HepG2 (cell line): ENCODE measurements at regions not wholly inside any gene's neighbourhood (a gene's known extent, or its start where the extent isn't known, plus 50 kb on each side); places are given as distances from the start of the nearest gene placed in this dataset.

Experiments
- ATAC-seq: fragments of 200-7000 bp; cut with Tn5 transposase; 3 replicates; pipeline ENCODE4 v1.9.1; 2020; ENCODE audit warnings: mild to moderate bottlenecking, moderate library complexity
- BruUV-seq: library from RNA; stranded (reverse); fragments of 400-500 nt; replicated peaks from 2 replicates; lab custom pipeline; 2021; lab: Mats Ljungman, UMichigan
- CTCF ChIA-PET: fragments of 300-600 bp; formaldehyde crosslinking; extraction: SDS; loops from one replicate; lab custom pipeline; 2021; ENCODE audit warnings: low total read pairs, inconsistent platforms, low intra/inter-chr PET ratio; lab: Yijun Ruan, JAX
- POLR2A ChIA-PET: fragments of 350-600 bp; sonication (Branson Sonifier 250); formaldehyde crosslinking; loops from one replicate; lab custom pipeline; 2020; ENCODE audit warnings: antibody characterized with exemption, inconsistent platforms; lab: Yijun Ruan, JAX
- DNase-seq: peaks from one replicate; pipeline ENCODE4 v3.0.0-alpha.2; 2015; ENCODE audit warnings: low spot score
- FAIRE-seq: peaks from 3 replicates; lab custom pipeline; 2011; peaks lifted over from hg19 to GRCh38; lab: Jason Lieb, UNC
- H2AFZ ChIP-seq: one replicate; pipeline ENCODE4 v1.6.1; 2011; ENCODE audit warnings: low read length, inconsistent platforms
- H3K27ac ChIP-seq: fragments of 300-600 bp; 3 replicates; pipeline ENCODE4 v1.8.0; 2011; ENCODE audit warnings: mixed run types, mild to moderate bottlenecking, mixed read lengths, low read length, inconsistent platforms; ENCODE audit not compliant: insufficient read depth; ENCODE audit errors: extremely low read length
- H3K27me3 ChIP-seq, 2 experiments: fragments of 200-600 bp in 1 of 2; 2 replicates in 1 of 2; 3 replicates in 1 of 2; pipeline versions ENCODE4 v1.6.0 to v1.8.0; 2011; ENCODE audit warnings: low read length in 2 of 2, mild to moderate bottlenecking in 2 of 2, moderate library complexity in 2 of 2, inconsistent platforms in 1 of 2; ENCODE audit not compliant: insufficient read depth in 2 of 2, control insufficient read depth in 1 of 2
- H3K36me3 ChIP-seq, 2 experiments: fragments of 200-600 bp in 1 of 2; replicated peaks in 1 of 2; 2 replicates in 1 of 2; 3 replicates in 1 of 2; pipeline versions ENCODE4 v1.5.1 to v1.8.0; 2011; ENCODE audit warnings: low read length in 2 of 2, inconsistent platforms in 1 of 2; ENCODE audit not compliant: insufficient read depth in 2 of 2, control insufficient read depth in 1 of 2
- H3K4me1 ChIP-seq: 2 replicates; pipeline ENCODE4 v1.5.1; 2012; ENCODE audit warnings: low read length, inconsistent platforms; ENCODE audit not compliant: insufficient read depth
- H3K4me2 ChIP-seq: 2 replicates; pipeline ENCODE4 v1.6.0; 2011; ENCODE audit warnings: low read depth, low read length, inconsistent platforms
- H3K4me3 ChIP-seq, 3 experiments: fragments of 200-600 bp in 1 of 3; sonication (generic), shearing (Covaris generic) in 1 of 3; replicated peaks in 1 of 3; 2 replicates each; pipeline ENCODE4 v1.5.1; 2011 to 2016; ENCODE audit warnings: low read length in 3 of 3, inconsistent platforms in 2 of 3, low read depth in 2 of 3, mild to moderate bottlenecking in 2 of 3, control low read depth in 1 of 3, mixed read lengths in 1 of 3; ENCODE audit not compliant: insufficient read depth in 1 of 3
- H3K79me2 ChIP-seq: one replicate; pipeline ENCODE4 v1.6.1; 2011; ENCODE audit warnings: low read length, inconsistent platforms; ENCODE audit not compliant: insufficient read depth
- H3K9ac ChIP-seq: 2 replicates; pipeline ENCODE4 v1.6.0; 2011; ENCODE audit warnings: mild to moderate bottlenecking, low read depth, low read length, inconsistent platforms; ENCODE audit not compliant: insufficient read depth
- H3K9me3 ChIP-seq: 2 replicates; pipeline ENCODE4 v1.5.1; 2012; ENCODE audit warnings: mild to moderate bottlenecking, low read length
- H4K20me1 ChIP-seq: 2 replicates; pipeline ENCODE4 v1.6.0; 2011; ENCODE audit warnings: inconsistent platforms, mild to moderate bottlenecking, low read length, moderate library complexity; ENCODE audit not compliant: insufficient read depth
- CBFB ChIP-seq: sonication (generic); formaldehyde crosslinking; IDR thresholded peaks from 2 replicates; pipeline ENCODE4 v1.4.0; 2020; ENCODE audit warnings: missing genetic modification reagents
- CEBPB ChIP-seq: IDR thresholded peaks from 2 replicates; pipeline ENCODE4 v1.6.1; 2011; ENCODE audit warnings: low read depth, low read length, improper control_type of control experiment, borderline replicate concordance
- EHMT2 ChIP-seq: fragments of 200-600 bp; sonication (generic); IDR thresholded peaks from 2 replicates; pipeline ENCODE4 v1.7.0; 2017; ENCODE audit warnings: antibody characterized with exemption, low read depth, low read length, borderline replicate concordance
- FOXA1 ChIP-seq, 2 experiments: fragments of 450-650 bp in 1 of 2; sonication (generic) in 1 of 2; formaldehyde crosslinking in 1 of 2; IDR thresholded peaks; 2 replicates each; pipeline versions ENCODE4 v1.4.0 to v1.6.1; 2016 to 2020; ENCODE audit warnings: missing genetic modification reagents in 1 of 2
- GLI4 ChIP-seq: sonication (generic); formaldehyde crosslinking; IDR thresholded peaks from 2 replicates; pipeline ENCODE4 v1.5.1; 2020; ENCODE audit warnings: missing genetic modification reagents, mild to moderate bottlenecking, moderate library complexity, borderline replicate concordance
- MED1 ChIP-seq: sonication (generic); formaldehyde crosslinking; IDR thresholded peaks from 2 replicates; pipeline ENCODE4 v1.4.0; 2020; ENCODE audit warnings: missing genetic modification reagents
- ZNF280D ChIP-seq: sonication (generic); formaldehyde crosslinking; IDR thresholded peaks from 2 replicates; pipeline ENCODE4 v1.5.1; 2020; ENCODE audit warnings: mild to moderate bottlenecking, missing genetic modification reagents
- ZSCAN21 ChIP-seq: sonication (generic); formaldehyde crosslinking; IDR thresholded peaks from 2 replicates; pipeline ENCODE4 v1.8.0; 2022; ENCODE audit warnings: mild to moderate bottlenecking, missing genetic modification reagents, moderate library complexity, borderline replicate concordance
- WGBS: methylation state at CpG from one replicate; pipeline ENCODE4 v1.1.6; 2017; ENCODE audit warnings: low lambda C conversion rate; 5-methylcytosine and 5-hydroxymethylcytosine counted together
- in situ Hi-C: cut with HindIII; loops from 2 replicates; pipeline ENCODE4 v1.10.0; 2017; ENCODE audit warnings: low pct_unique_long_range_greater_than_20kb; ENCODE audit not compliant: extremely low pct_ligation_motif_present
- intact Hi-C: fragments of 100-400 bp; cut with micrococcal nuclease; formaldehyde crosslinking; loops from one replicate; pipeline ENCODE4 v1.10.0; 2022; ENCODE audit not compliant: unreplicated experiment
- TF ChIP-seq, protein P1 (sequence below): sonication (generic); formaldehyde crosslinking; IDR thresholded peaks from 2 replicates; pipeline ENCODE4 v1.4.0; 2020; ENCODE audit warnings: mild to moderate bottlenecking, missing genetic modification reagents
- TF ChIP-seq, protein P2 (sequence below): sonication (generic); formaldehyde crosslinking; IDR thresholded peaks from 2 replicates; pipeline ENCODE4 v1.9.0; 2022; ENCODE audit warnings: missing genetic modification reagents, mild to moderate bottlenecking, borderline replicate concordance

GRCh38 chr18:27843783-27844777 is 332.9 kb downstream of the CDH2 start:
- intact Hi-C loops, result no loop called here
- POLR2A ChIA-PET, result no interaction called here
- H3K4me3 ChIP-seq, result no peak overlapping the region
- no peaks in the 10 kb centered on the region for H4K20me1 ChIP-seq
- H3K4me1 ChIP-seq, result no peaks in the 10 kb centered on the region
- WGBS, result 0% methylated on average over 2 of the region's 3 CpGs
- no peak for DNase-seq
- H3K27ac ChIP-seq, result no peak overlapping the region
- no peak for FAIRE-seq
- H3K9ac ChIP-seq, result no peak overlapping the region
- TF ChIP-seq ZNF280D, result no peak
- no peak for TF ChIP-seq CBFB
- no peak for TF ChIP-seq ZSCAN21
- no peak for TF ChIP-seq FOXA1 (IDR thresholded peaks at IDR 0.05)
- TF ChIP-seq FOXA1 (CRISPR knock-in tag; IDR thresholded peaks at IDR 0.05), result no peak
- TF ChIP-seq, protein P1, sequence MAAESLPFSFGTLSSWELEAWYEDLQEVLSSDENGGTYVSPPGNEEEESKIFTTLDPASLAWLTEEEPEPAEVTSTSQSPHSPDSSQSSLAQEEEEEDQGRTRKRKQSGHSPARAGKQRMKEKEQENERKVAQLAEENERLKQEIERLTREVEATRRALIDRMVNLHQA, result no peak
- no peak for TF ChIP-seq CEBPB
- no peak for TF ChIP-seq EHMT2
- TF ChIP-seq, protein P2, sequence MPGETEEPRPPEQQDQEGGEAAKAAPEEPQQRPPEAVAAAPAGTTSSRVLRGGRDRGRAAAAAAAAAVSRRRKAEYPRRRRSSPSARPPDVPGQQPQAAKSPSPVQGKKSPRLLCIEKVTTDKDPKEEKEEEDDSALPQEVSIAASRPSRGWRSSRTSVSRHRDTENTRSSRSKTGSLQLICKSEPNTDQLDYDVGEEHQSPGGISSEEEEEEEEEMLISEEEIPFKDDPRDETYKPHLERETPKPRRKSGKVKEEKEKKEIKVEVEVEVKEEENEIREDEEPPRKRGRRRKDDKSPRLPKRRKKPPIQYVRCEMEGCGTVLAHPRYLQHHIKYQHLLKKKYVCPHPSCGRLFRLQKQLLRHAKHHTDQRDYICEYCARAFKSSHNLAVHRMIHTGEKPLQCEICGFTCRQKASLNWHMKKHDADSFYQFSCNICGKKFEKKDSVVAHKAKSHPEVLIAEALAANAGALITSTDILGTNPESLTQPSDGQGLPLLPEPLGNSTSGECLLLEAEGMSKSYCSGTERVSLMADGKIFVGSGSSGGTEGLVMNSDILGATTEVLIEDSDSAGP (CRISPR knock-in tag), result no peak
- TF ChIP-seq MED1 (CRISPR knock-in tag), result no peak
- no peak for TF ChIP-seq GLI4
- in situ Hi-C loops, result no loop called here
- no peaks in the 10 kb centered on the region for H3K36me3 ChIP-seq
- CTCF ChIA-PET, result no interaction called here
- no peak overlapping the region for H3K4me2 ChIP-seq
- no peaks in the 10 kb centered on the region for H3K9me3 ChIP-seq
- ATAC-seq, result no peak
- no peak overlapping the region for H2AFZ ChIP-seq
- no TSS peak for BruUV-seq
- H3K79me2 ChIP-seq, result no peaks in the 10 kb centered on the region
- no peaks in the 10 kb centered on the region for H3K27me3 ChIP-seq
